ENCODE measurements at regions not wholly inside any gene's neighbourhood (a gene's known extent, or its start where the extent isn't known, plus 50 kb on each side); places are given as distances from the start of the nearest gene placed in this dataset.

DNA sequence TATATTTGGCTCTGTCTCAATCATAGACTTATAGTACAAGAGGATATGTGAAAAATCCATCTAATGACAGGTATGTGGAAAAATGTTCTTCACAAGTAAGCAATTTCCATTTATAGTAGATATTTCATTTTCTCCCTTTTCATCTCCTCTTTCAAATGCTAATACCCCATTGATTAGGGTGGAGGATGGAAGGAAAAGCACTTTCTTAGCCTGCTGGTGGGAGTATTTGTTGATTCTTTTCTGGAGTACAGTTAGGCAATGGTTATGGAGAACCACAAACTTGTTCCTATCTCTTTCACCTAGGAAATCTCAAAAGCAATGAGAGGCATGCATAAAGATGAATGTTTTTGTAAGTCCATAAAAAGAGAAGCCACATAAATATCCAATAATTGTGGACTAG lies 108.0 kb upstream of the CREB5 start:
- Histone ChIP-seq H3K27ac (no peak overlapping the region), H3K9me3 (no peaks in the 10 kb centered on the region), H3K36me3 (no peaks in the 10 kb centered on the region), H3K27me3 (no peaks in the 10 kb centered on the region), H3K4me3 (no peak overlapping the region), H3K4me1 (no peaks in the 10 kb centered on the region)
- intact Hi-C loops (cut with DNase I; ENCODE audit: low total_unique reads), result no loop called here
- TF ChIP-seq POLR2A (IDR thresholded peaks at IDR 0.05), result no peak
- TF ChIP-seq POLR2AphosphoS5 (IDR thresholded peaks at IDR 0.05), result no peak
- TF ChIP-seq, protein P1, sequence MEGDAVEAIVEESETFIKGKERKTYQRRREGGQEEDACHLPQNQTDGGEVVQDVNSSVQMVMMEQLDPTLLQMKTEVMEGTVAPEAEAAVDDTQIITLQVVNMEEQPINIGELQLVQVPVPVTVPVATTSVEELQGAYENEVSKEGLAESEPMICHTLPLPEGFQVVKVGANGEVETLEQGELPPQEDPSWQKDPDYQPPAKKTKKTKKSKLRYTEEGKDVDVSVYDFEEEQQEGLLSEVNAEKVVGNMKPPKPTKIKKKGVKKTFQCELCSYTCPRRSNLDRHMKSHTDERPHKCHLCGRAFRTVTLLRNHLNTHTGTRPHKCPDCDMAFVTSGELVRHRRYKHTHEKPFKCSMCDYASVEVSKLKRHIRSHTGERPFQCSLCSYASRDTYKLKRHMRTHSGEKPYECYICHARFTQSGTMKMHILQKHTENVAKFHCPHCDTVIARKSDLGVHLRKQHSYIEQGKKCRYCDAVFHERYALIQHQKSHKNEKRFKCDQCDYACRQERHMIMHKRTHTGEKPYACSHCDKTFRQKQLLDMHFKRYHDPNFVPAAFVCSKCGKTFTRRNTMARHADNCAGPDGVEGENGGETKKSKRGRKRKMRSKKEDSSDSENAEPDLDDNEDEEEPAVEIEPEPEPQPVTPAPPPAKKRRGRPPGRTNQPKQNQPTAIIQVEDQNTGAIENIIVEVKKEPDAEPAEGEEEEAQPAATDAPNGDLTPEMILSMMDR (IDR thresholded peaks at IDR 0.05), result no peak
- DNase-seq (ENCODE audit: low spot score in 2 of 2), result no peak

DNA sequence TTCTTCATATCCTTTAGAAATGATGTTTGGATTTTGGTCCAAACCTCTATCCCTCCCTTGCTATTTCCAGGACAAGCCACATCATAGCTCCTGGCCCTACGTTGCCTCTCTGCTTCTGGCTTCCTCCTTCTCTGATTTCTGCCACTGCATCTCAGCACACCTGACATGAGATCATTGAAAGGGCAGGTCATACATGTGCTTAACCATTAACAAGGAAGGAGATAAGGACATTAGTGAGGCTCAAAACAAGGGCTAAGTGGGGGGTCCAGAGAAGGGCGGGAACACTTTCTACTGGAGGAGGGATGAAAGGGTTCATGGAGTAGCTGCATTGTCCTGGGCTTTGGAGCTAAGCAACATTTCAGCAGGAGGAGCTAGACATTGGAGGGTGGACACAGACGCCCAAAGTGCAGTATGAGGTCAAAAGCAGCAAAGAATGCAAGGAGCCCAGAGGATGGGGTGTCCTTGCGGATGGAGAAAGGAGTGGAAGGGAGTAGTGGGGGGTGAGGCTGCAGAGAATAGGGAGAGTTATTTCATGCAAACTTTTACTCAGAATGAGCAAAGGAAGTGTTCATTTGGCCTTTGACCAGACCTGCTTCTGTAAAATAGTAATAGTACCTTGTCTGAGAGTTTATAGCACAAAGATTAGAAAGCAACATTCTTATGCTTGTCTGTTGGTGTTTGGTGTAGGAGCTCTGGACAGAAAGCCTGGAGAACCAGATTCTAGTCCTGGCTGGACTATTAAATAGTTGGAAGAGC lies 102.4 kb upstream of the CREB5 start:
- Histone ChIP-seq H3K4me1 (no peaks in the 10 kb centered on the region), H3K27me3 (no peaks in the 10 kb centered on the region), H3K27ac (no peak overlapping the region), H3K36me3 (no peaks in the 10 kb centered on the region), H3K9me3 (no peaks in the 10 kb centered on the region), H3K4me3 (no peak overlapping the region)
- TF ChIP-seq POLR2AphosphoS5 (IDR thresholded peaks at IDR 0.05) (no peak), POLR2A (IDR thresholded peaks at IDR 0.05) (no peak)
- TF ChIP-seq, protein P1 (IDR thresholded peaks at IDR 0.05), result no peak
- intact Hi-C loops (cut with DNase I; ENCODE audit: low total_unique reads), result no loop called here
- no peak for DNase-seq (ENCODE audit: low spot score in 2 of 2)

- Histone ChIP-seq H3K27ac (no peak overlapping the region), H3K27me3 (no peaks in the 10 kb centered on the region), H3K4me1 (no peaks in the 10 kb centered on the region), H3K9me3 (no peaks in the 10 kb centered on the region), H3K36me3 (no peaks in the 10 kb centered on the region), H3K4me3 (no peak overlapping the region)
- no peak for TF ChIP-seq POLR2A (IDR thresholded peaks at IDR 0.05)
- no peak for TF ChIP-seq POLR2AphosphoS5 (IDR thresholded peaks at IDR 0.05)
- TF ChIP-seq, protein P1 (IDR thresholded peaks at IDR 0.05), result no peak
- DNase-seq (ENCODE audit: low spot score in 2 of 2), result no peak
- intact Hi-C loops (cut with DNase I; ENCODE audit: low total_unique reads), result no loop called here
These were observed 101.9 kb upstream of the CREB5 start for GRCh38 chr7:28310460-28310848.

DNA sequence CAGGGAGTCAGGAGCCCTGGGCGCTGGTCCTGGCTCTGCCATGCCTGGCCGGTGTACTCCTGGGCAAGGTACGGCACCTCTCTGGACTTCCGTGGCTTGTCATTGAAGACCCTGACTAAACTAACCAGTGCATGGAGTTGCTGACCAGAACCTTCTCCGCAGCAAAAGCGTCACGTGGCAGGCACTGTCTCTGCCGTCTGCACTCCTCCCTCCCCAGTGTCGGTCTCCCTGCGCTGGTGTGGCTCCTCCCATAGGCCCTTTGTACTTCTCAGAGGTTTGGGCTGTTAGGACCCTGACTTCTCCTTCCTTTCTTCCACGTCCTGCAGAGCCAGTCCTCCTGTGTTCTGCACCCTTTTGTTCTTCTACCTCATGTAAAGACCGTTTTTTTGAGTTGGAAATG lies 100.6 kb upstream of the CREB5 start:
- TF ChIP-seq POLR2A (IDR thresholded peaks at IDR 0.05), result no peak
- TF ChIP-seq, protein P1 (IDR thresholded peaks at IDR 0.05), result no peak
- TF ChIP-seq POLR2AphosphoS5 (IDR thresholded peaks at IDR 0.05), result no peak

DNA sequence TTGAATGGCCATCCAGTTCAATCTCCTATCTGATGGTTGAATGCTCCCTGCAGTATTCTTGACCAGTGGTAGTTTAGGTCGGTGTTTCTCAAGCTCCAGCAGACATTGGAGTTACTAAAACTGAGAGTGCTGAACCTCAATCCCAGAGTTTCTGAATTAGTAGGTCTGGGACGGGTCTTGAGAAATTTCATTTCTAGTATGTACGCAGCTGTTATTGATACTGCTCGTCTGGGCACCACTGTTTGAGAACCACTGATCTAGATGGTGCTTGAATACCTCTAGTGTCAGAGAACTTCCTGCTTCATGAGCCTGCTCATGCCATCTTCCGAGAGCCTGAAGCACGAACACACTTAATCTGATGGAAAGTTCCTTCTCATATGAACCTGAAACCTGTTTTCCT lies 99.4 kb upstream of the CREB5 start:
- Histone ChIP-seq H3K27me3 (no peaks in the 10 kb centered on the region), H3K9me3 (no peaks in the 10 kb centered on the region), H3K27ac (no peak overlapping the region), H3K36me3 (no peaks in the 10 kb centered on the region), H3K4me1 (no peaks in the 10 kb centered on the region), H3K4me3 (no peak overlapping the region)
- TF ChIP-seq, protein P1 (IDR thresholded peaks at IDR 0.05), result no peak
- TF ChIP-seq POLR2AphosphoS5 (IDR thresholded peaks at IDR 0.05) (no peak), POLR2A (IDR thresholded peaks at IDR 0.05) (no peak)
- intact Hi-C loops (cut with DNase I; ENCODE audit: low total_unique reads), result no loop called here
- DNase-seq (ENCODE audit: low spot score in 2 of 2), result no peak

More for the DNA sequence above, 100.6 kb upstream of the CREB5 start:
- Histone ChIP-seq H3K4me1 (no peaks in the 10 kb centered on the region), H3K27me3 (no peaks in the 10 kb centered on the region), H3K9me3 (no peaks in the 10 kb centered on the region), H3K27ac (no peak overlapping the region), H3K4me3 (no peak overlapping the region), H3K36me3 (no peaks in the 10 kb centered on the region)
- intact Hi-C loops (cut with DNase I; ENCODE audit: low total_unique reads), result no loop called here
- DNase-seq (ENCODE audit: low spot score in 2 of 2), result no peak
